Thoracic aorta (tissue), 2 donors: ENCODE measurements at regions not wholly inside any gene's neighbourhood (a gene's known extent, or its start where the extent isn't known, plus 50 kb on each side); places are given as distances from the start of the nearest gene placed in this dataset.

Experiments used
- ATAC-seq: fragments of 150-250 bp; one replicate; pipeline ENCODE4 v1.8.0; 2017; ENCODE audit warnings: low read depth; ENCODE audit not compliant: insufficient number of reproducible peaks, low FRiP score
- DNase-seq: peaks from one replicate; pipeline ENCODE4 v3.0.0-alpha.2; 2020; ENCODE audit warnings: low spot score
- H3K27ac ChIP-seq, 2 donors: fragments of 200-600 bp; sonication (generic); 1 replicate in 1 of 2; 2 replicates in 1 of 2; pipeline ENCODE4 v1.5.1; 2016; ENCODE audit warnings: mild to moderate bottlenecking in 2 of 2, moderate library complexity in 2 of 2
- H3K27me3 ChIP-seq: fragments of 200-600 bp; sonication (generic); replicated peaks from 2 replicates; pipeline ENCODE4 v1.6.0; 2016; ENCODE audit warnings: mild to moderate bottlenecking; ENCODE audit not compliant: insufficient read depth
- H3K36me3 ChIP-seq: fragments of 200-600 bp; sonication (generic); one replicate; pipeline ENCODE4 v1.5.1; 2016
- H3K4me1 ChIP-seq, 2 donors: fragments of 200-600 bp; sonication (generic); 1 replicate in 1 of 2; 2 replicates in 1 of 2; pipeline versions ENCODE4 v1.5.1 to v1.6.0; 2016; ENCODE audit warnings: low read depth in 2 of 2, mild to moderate bottlenecking in 1 of 2; ENCODE audit not compliant: control insufficient read depth in 1 of 2
- H3K4me3 ChIP-seq: fragments of 200-600 bp; sonication (generic); 2 replicates; pipeline ENCODE4 v1.5.1; 2016; ENCODE audit warnings: mild to moderate bottlenecking
- H3K9me3 ChIP-seq: fragments of 200-600 bp; sonication (generic); 2 replicates; pipeline ENCODE4 v1.5.1; 2016
- CTCF ChIP-seq: fragments of 200-600 bp; sonication (generic); IDR thresholded peaks from one replicate; pipeline ENCODE4 v1.5.1; 2019; ENCODE audit warnings: antibody characterized with exemption

- ATAC-seq (no peak), DNase-seq (no peak)
- Histone ChIP-seq H3K27me3 (no peaks in the 10 kb centered on the region), H3K36me3 (no peaks in the 10 kb centered on the region), H3K4me1 (no peaks in the 10 kb centered on the region), H3K4me3 (no peak overlapping the region), H3K9me3 (no peaks in the 10 kb centered on the region), H3K27ac (no peak overlapping the region)
- no peak for TF ChIP-seq CTCF
Observed at GRCh38 chr2:235265348-235265965, 228.4 kb upstream of the AGAP1 start.

- ATAC-seq: no peak
- Histone ChIP-seq H3K36me3 (no peaks in the 10 kb centered on the region), H3K27ac (no peak overlapping the region), H3K27me3 (no peaks in the 10 kb centered on the region), H3K4me1 (no peaks in the 10 kb centered on the region), H3K4me3 (no peak overlapping the region), H3K9me3 (no peaks in the 10 kb centered on the region)
- no peak for DNase-seq
- TF ChIP-seq CTCF: no peak
Observed at GRCh38 chr2:235267251-235267650, 226.6 kb upstream of the AGAP1 start.

- H3K27me3 ChIP-seq: no peaks in the 10 kb centered on the region
- no peaks in the 10 kb centered on the region for H3K36me3 ChIP-seq
- no peaks in the 10 kb centered on the region for H3K4me1 ChIP-seq
- ATAC-seq (no peak), DNase-seq (no peak)
- no peak for TF ChIP-seq CTCF
- H3K9me3 ChIP-seq: no peaks in the 10 kb centered on the region
- H3K4me3 ChIP-seq: no peak overlapping the region
- H3K27ac ChIP-seq: no peak overlapping the region
Observed at GRCh38 chr2:235268535-235268934, 225.3 kb upstream of the AGAP1 start.

- no peak for ATAC-seq
- TF ChIP-seq CTCF: no peak
Observed at GRCh38 chr2:235270291-235270690, 223.6 kb upstream of the AGAP1 start.

GRCh38 chr2:235270956-235271355 is 222.9 kb upstream of the AGAP1 start:
- Histone ChIP-seq H3K27ac (no peak overlapping the region), H3K27me3 (no peaks in the 10 kb centered on the region), H3K36me3 (no peaks in the 10 kb centered on the region), H3K4me1 (no peaks in the 10 kb centered on the region), H3K9me3 (no peaks in the 10 kb centered on the region), H3K4me3 (no peak overlapping the region)
- no peak for ATAC-seq
- no peak for DNase-seq
- TF ChIP-seq CTCF: no peak

More at GRCh38 chr2:235270291-235270690, 223.6 kb upstream of the AGAP1 start:
- Histone ChIP-seq H3K9me3 (no peaks in the 10 kb centered on the region), H3K27ac (no peak overlapping the region), H3K4me3 (no peak overlapping the region), H3K36me3 (no peaks in the 10 kb centered on the region), H3K27me3 (no peaks in the 10 kb centered on the region), H3K4me1 (no peaks in the 10 kb centered on the region)
- no peak for DNase-seq
